ENCODE measurements at regions not wholly inside any gene's neighbourhood (a gene's known extent, or its start where the extent isn't known, plus 50 kb on each side); places are given as distances from the start of the nearest gene placed in this dataset.

- dilution Hi-C loops (cut with MboI; ENCODE audit: extremely low pct_ligation_motif_present, low sequenced_read_pairs) = no loop called here
- Histone ChIP-seq H3K4me3 (replicated peaks in 1 of 3; ENCODE audit: insufficient read depth in 1 of 3, low read depth in 1 of 3, low read length in 3 of 3) (no peak overlapping the region), H4K20me1 (replicated peaks; ENCODE audit: control insufficient read depth, extremely low read depth, insufficient read depth, low read length) (no peaks in the 10 kb centered on the region), H3K36me3 (ENCODE audit: control insufficient read depth in 2 of 2, extremely low read depth in 1 of 2, insufficient read depth in 2 of 2, low read length in 2 of 2) (no peaks in the 10 kb centered on the region), H3K4me2 (ENCODE audit: insufficient read depth, low read length) (no peak overlapping the region), H3K9me1 (replicated peaks; ENCODE audit: control insufficient read depth, extremely low read depth, insufficient read depth, low read length) (no peaks in the 10 kb centered on the region), H3K27ac (ENCODE audit: insufficient read depth, low read depth, low read length) (no peak overlapping the region), H3K27me3 (ENCODE audit: control insufficient read depth in 2 of 2, insufficient read depth in 2 of 2, low read length in 2 of 2) (no peaks in the 10 kb centered on the region), H3K79me2 (ENCODE audit: control insufficient read depth, insufficient read depth, low read length) (no peaks in the 10 kb centered on the region), H3K4me1 (ENCODE audit: control insufficient read depth, extremely low read depth, insufficient read depth, low read length) (no peaks in the 10 kb centered on the region), H3K9me3 (replicated peaks; ENCODE audit: control insufficient read depth, insufficient read depth, low read length) (no peaks in the 10 kb centered on the region), H3K9ac (replicated peaks; ENCODE audit: extremely low read depth, insufficient read depth, low read length) (no peak overlapping the region), H2AFZ (ENCODE audit: low read depth, low read length) (no peak overlapping the region)
- ChIA-PET POLR2A (no interaction called here), CTCF (interaction anchor here (1.4 to 3.8 kb wide), 2 partner anchors 11 to 19 kb away, joined by 5 to 16 read pairs; no protein-coding TSS in a partner anchor)
- BruUV-seq (replicated peaks) = no TSS peak
- TF ChIP-seq CTCF (IDR thresholded peaks at IDR 0.05; ENCODE audit: extremely low read depth in 1 of 2, insufficient read depth in 1 of 2, low read depth in 1 of 2, low read length in 2 of 2) (no peak), EZH2 (IDR thresholded peaks at IDR 0.05; ENCODE audit: borderline replicate concordance, low read depth, low read length, severe bottlenecking) (no peak), POLR2AphosphoS5 (IDR thresholded peaks at IDR 0.05; ENCODE audit: insufficient read depth, low read depth, low read length) (no peak), MYC (IDR thresholded peaks at IDR 0.05; ENCODE audit: low read depth, low read length) (no peak), MAX (IDR thresholded peaks at IDR 0.05; ENCODE audit: insufficient read depth, insufficient read length) (no peak), FOS (IDR thresholded peaks at IDR 0.05; ENCODE audit: borderline replicate concordance, insufficient read depth, low read length) (no peak), JUN (IDR thresholded peaks at IDR 0.05; ENCODE audit: borderline replicate concordance, insufficient read depth, insufficient read length, low read depth) (no peak), POLR2A (IDR thresholded peaks at IDR 0.05; ENCODE audit: low read depth, low read length) (no peak), GATA2 (IDR thresholded peaks at IDR 0.05; ENCODE audit: insufficient read depth, insufficient read length, low read depth, low read length) (no peak)
- intact Hi-C loops (cut with micrococcal nuclease) = no loop called here
- FAIRE-seq (no peak), DNase-seq (ENCODE audit: low read depth, low spot score) (no peak)
Measured at GRCh38 chr20:59514554-59514953, 89.8 kb upstream of the PHACTR3 start.

All from endothelial cell of umbilical vein (primary cell).